DOHH2 (cell line): ENCODE measurements at regions not wholly inside any gene's neighbourhood (a gene's known extent, or its start where the extent isn't known, plus 50 kb on each side); places are given as distances from the start of the nearest gene placed in this dataset.

ENCODE experiments used
- H3F3A ChIP-seq: fragments of 200-600 bp; sonication (generic), shearing (Covaris generic); 2 replicates; pipeline ENCODE4 v1.6.0; 2016; ENCODE audit warnings: antibody characterized with exemption, mild to moderate bottlenecking; ENCODE audit not compliant: control insufficient read depth, insufficient read depth
- H3K27ac ChIP-seq: fragments of 200-600 bp; sonication (generic); 2 replicates; pipeline ENCODE4 v1.5.1; 2014; ENCODE audit warnings: low read depth, mild to moderate bottlenecking, low read length, moderate library complexity
- H3K27me3 ChIP-seq: fragments of 200-600 bp; sonication (generic); 2 replicates; pipeline ENCODE4 v1.6.1; 2014; ENCODE audit warnings: mild to moderate bottlenecking, low read length, mixed read lengths; ENCODE audit not compliant: control insufficient read depth
- H3K36me3 ChIP-seq: fragments of 200-600 bp; sonication (generic); 2 replicates; pipeline ENCODE4 v1.6.1; 2014; ENCODE audit warnings: mild to moderate bottlenecking, low read length, moderate library complexity, mixed read lengths; ENCODE audit not compliant: control insufficient read depth
- H3K4me1 ChIP-seq: fragments of 200-600 bp; sonication (generic); 2 replicates; pipeline ENCODE4 v1.6.1; 2014; ENCODE audit warnings: mild to moderate bottlenecking, low read length, mixed read lengths; ENCODE audit not compliant: control insufficient read depth
- H3K4me2 ChIP-seq: fragments of 200-600 bp; sonication (generic); 2 replicates; pipeline ENCODE4 v1.6.0; 2014; ENCODE audit warnings: mild to moderate bottlenecking, low read length, moderate library complexity
- H3K4me3 ChIP-seq: fragments of 200-600 bp; sonication (generic); 2 replicates; pipeline ENCODE4 v1.5.1; 2014; ENCODE audit warnings: mild to moderate bottlenecking, low read length, mixed read lengths
- H3K79me2 ChIP-seq: fragments of 200-600 bp; sonication (generic); 2 replicates; pipeline ENCODE4 v1.6.1; 2014; ENCODE audit warnings: mild to moderate bottlenecking, low read length, mixed read lengths; ENCODE audit not compliant: control insufficient read depth
- H3K9me2 ChIP-seq: fragments of 200-600 bp; sonication (generic); replicated peaks from 2 replicates; pipeline ENCODE4 v1.6.1; 2014; ENCODE audit warnings: mild to moderate bottlenecking, low read length, mixed read lengths; ENCODE audit not compliant: control insufficient read depth
- H3K9me3 ChIP-seq: fragments of 200-600 bp; sonication (generic); 2 replicates; pipeline ENCODE4 v1.6.1; 2014; ENCODE audit warnings: antibody characterized with exemption, low read length, mixed read lengths; ENCODE audit not compliant: control insufficient read depth, insufficient read depth
- H4K20me1 ChIP-seq: fragments of 200-600 bp; sonication (generic); 2 replicates; pipeline ENCODE4 v1.6.0; 2014; ENCODE audit warnings: low read depth, mild to moderate bottlenecking, antibody characterized with exemption, low read length, moderate library complexity; ENCODE audit not compliant: control insufficient read depth, insufficient read depth
- EZH2phosphoT487 ChIP-seq: fragments of 200-600 bp; sonication (generic); IDR thresholded peaks from 2 replicates; pipeline ENCODE4 v1.6.1; 2017; ENCODE audit warnings: borderline replicate concordance, mild to moderate bottlenecking, antibody characterized with exemption, low read length, moderate library complexity, mixed read lengths
- TF ChIP-seq, protein P1 (sequence below): fragments of 200-600 bp; sonication (generic); IDR thresholded peaks from one replicate; pipeline ENCODE4 v1.5.1; 2014; ENCODE audit warnings: antibody characterized with exemption, mild to moderate bottlenecking, low read depth, low read length; ENCODE audit not compliant: poor library complexity, severe bottlenecking

GRCh38 chr22:27493796-27494195 is 307.8 kb downstream of the MN1 start:
- H3F3A ChIP-seq: no peaks in the 10 kb centered on the region
- no peaks in the 10 kb centered on the region for H3K4me1 ChIP-seq
- H3K4me3 ChIP-seq: no peak overlapping the region
- H4K20me1 ChIP-seq: no peaks in the 10 kb centered on the region
- no peaks in the 10 kb centered on the region for H3K79me2 ChIP-seq
- no peak for TF ChIP-seq EZH2phosphoT487
- TF ChIP-seq, protein P1, sequence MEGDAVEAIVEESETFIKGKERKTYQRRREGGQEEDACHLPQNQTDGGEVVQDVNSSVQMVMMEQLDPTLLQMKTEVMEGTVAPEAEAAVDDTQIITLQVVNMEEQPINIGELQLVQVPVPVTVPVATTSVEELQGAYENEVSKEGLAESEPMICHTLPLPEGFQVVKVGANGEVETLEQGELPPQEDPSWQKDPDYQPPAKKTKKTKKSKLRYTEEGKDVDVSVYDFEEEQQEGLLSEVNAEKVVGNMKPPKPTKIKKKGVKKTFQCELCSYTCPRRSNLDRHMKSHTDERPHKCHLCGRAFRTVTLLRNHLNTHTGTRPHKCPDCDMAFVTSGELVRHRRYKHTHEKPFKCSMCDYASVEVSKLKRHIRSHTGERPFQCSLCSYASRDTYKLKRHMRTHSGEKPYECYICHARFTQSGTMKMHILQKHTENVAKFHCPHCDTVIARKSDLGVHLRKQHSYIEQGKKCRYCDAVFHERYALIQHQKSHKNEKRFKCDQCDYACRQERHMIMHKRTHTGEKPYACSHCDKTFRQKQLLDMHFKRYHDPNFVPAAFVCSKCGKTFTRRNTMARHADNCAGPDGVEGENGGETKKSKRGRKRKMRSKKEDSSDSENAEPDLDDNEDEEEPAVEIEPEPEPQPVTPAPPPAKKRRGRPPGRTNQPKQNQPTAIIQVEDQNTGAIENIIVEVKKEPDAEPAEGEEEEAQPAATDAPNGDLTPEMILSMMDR: no peak
- no peaks in the 10 kb centered on the region for H3K9me2 ChIP-seq
- H3K27ac ChIP-seq: no peak overlapping the region
- no peak overlapping the region for H3K4me2 ChIP-seq
- H3K27me3 ChIP-seq: no peaks in the 10 kb centered on the region
- H3K36me3 ChIP-seq: no peaks in the 10 kb centered on the region
- no peaks in the 10 kb centered on the region for H3K9me3 ChIP-seq

DNA sequence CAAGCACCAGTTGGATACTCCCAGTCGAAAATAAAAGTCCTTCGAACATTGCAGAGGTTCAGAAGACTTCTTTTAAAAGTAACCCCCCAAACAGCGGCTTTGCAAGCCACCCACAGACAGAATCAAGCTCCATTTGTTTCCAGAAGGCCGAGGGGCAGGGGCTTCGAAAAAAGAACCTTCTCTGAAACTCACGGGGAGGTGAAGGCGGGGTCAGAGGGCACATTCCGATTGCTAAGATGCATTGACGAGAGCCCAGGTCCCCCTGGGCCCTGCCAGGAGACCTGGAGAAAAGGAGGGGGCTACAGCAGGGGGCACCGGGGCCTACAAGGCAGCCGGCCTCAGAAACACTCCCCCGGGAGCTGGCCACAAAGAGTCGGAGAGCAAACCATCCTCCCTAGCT is 306.8 kb downstream of the MN1 start:
- Histone ChIP-seq H3K4me2 (no peak overlapping the region), H4K20me1 (no peaks in the 10 kb centered on the region), H3K36me3 (no peaks in the 10 kb centered on the region), H3K9me2 (no peaks in the 10 kb centered on the region), H3K79me2 (no peaks in the 10 kb centered on the region), H3K27ac (no peak overlapping the region), H3K4me3 (no peak overlapping the region), H3K27me3 (no peaks in the 10 kb centered on the region), H3F3A (no peaks in the 10 kb centered on the region), H3K9me3 (no peaks in the 10 kb centered on the region), H3K4me1 (no peaks in the 10 kb centered on the region)
- TF ChIP-seq EZH2phosphoT487: no peak

DNA sequence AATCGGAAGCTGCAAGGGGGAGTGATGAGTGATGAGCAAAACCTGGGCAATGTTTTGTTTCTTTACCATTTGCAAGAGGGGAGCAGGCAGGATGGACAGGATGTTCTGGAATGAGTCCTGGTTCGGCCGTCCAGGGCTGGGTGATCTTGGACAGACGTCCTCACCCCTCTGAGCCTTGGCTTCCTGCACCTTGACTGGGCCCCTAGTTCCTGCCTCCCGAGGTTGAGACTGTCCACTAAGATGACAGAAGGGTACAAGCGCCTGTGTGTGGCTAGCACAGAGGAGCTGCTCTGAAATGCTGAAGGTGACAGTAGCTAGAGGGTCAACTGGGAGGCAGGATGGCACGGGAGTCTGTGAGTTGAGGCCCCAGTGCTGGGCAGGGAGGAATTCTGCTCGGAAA is 306.2 kb downstream of the MN1 start:
- Histone ChIP-seq H3K9me2 (no peaks in the 10 kb centered on the region), H3K4me1 (no peaks in the 10 kb centered on the region), H3K9me3 (no peaks in the 10 kb centered on the region), H3K36me3 (no peaks in the 10 kb centered on the region), H3K27me3 (no peaks in the 10 kb centered on the region), H3K4me2 (no peak overlapping the region), H4K20me1 (no peaks in the 10 kb centered on the region), H3K4me3 (no peak overlapping the region), H3F3A (no peaks in the 10 kb centered on the region), H3K27ac (no peak overlapping the region), H3K79me2 (no peaks in the 10 kb centered on the region)
- TF ChIP-seq, protein P1: no peak
- no peak for TF ChIP-seq EZH2phosphoT487

GRCh38 chr22:27499121-27499520 is 302.4 kb downstream of the MN1 start:
- TF ChIP-seq, protein P1: no peak
- TF ChIP-seq EZH2phosphoT487: no peak
- no peak overlapping the region for H3K4me3 ChIP-seq
- no peak overlapping the region for H3K27ac ChIP-seq
- H3F3A ChIP-seq: no peaks in the 10 kb centered on the region
- no peaks in the 10 kb centered on the region for H3K9me3 ChIP-seq
- H3K4me2 ChIP-seq: no peak overlapping the region
- no peaks in the 10 kb centered on the region for H3K27me3 ChIP-seq
- no peaks in the 10 kb centered on the region for H4K20me1 ChIP-seq
- no peaks in the 10 kb centered on the region for H3K9me2 ChIP-seq
- H3K36me3 ChIP-seq: no peaks in the 10 kb centered on the region
- no peaks in the 10 kb centered on the region for H3K4me1 ChIP-seq
- no peaks in the 10 kb centered on the region for H3K79me2 ChIP-seq
